NCI-H510A treated with DMSO at 0.1 percent for 48 hours (cell line): ENCODE measurements at regions not wholly inside any gene's neighbourhood (a gene's known extent, or its start where the extent isn't known, plus 50 kb on each side); places are given as distances from the start of the nearest gene placed in this dataset.
"Not testable (repeated sequence)": the region's sequence is repeated elsewhere in the genome, so short reads cannot be mapped to it uniquely, and the experiment has no call there.

Source experiments
- DNase-seq: peaks from one replicate; lab custom pipeline; 2025; lab: John Stamatoyannopoulos, UW

DNA sequence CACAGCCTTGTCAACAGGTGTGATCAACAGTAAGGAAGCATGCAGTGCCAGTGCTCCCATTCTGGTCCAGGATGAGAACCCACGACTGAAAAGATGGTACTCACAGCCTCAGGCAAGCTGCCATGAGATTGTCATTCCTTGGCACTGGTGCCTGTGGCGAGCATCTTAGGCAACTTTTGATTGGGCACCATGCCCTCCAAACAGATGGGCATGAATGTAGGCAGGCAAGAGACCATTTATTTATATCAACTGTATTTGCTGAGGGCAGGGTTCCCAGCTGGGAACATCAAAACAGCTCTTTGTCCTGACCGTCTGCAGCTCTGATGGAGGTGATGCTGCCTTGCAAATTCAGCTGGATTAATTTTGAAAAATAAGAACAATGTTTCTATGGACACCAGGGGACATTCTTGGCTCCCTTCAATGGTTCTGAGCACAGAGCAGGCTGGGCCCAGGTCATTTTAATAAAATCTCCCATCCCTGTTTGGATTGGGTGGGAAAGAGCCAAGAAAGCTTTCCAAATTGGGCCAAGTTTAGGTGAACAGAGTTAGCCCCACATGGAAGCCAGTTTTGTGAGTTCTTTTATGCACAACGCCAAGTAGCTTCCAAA, 522.5 kb downstream of the RMST start:
- no peak for DNase-seq

DNA sequence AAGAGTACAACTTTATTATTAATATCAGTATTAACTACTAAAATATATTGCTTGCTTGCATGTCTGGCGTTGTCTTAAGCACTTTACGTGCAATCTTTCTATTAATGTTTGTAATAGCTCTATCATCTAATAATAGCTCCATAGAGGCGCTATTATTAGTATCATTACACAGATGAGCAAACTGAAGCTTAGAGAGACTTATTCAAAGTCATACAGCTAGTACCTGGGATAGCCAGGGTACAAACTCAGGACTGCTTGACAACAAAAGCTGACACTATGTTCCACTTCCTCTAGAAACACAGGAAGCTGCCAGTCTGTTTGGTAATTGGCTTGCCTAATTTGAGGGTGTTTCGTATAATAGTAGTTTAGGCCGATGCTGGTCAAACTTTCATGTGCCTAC, 523.2 kb downstream of the RMST start:
- DNase-seq: no peak

GRCh38 chr12:97988588-97988987, 526.0 kb downstream of the RMST start:
- not testable (repeated sequence) for DNase-seq

GRCh38 chr12:97989366-97989940, 525.9 kb upstream of the TMPO start:
- DNase-seq: no peak

DNA sequence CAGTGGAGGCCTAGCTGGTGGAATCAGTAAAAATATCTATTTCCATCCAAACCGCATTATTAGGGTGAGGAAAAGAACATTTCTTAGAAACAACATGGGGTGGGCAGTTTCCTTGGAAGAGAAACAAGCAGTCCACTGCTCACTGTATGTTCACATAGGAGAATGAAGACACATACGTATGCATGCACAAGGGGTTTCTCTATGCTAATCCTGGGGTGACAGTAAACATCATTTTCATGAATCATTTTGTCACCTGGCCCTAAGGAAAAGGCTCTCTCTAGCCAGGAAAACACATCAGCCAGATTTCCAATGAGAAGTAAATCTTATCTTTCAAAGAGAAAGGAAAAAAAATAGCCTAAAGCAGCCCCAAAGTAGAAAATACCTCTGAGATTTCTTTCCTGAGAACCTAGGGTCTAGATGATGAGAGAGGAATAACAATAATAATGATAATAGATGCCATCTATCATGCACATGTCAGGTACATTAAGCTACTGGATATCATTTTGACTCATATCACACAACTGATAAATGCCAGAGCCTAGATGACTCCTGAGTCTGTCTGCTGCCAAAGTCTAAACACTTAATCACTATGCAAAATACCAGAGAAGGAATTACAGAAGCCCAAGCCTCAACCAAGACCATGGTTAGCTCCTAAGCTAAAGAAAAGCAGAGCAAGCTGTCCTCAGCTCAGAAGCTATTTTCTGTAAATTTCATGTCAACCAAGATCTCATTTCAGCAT, 520.5 kb upstream of the TMPO start:
- no peak for DNase-seq

DNA sequence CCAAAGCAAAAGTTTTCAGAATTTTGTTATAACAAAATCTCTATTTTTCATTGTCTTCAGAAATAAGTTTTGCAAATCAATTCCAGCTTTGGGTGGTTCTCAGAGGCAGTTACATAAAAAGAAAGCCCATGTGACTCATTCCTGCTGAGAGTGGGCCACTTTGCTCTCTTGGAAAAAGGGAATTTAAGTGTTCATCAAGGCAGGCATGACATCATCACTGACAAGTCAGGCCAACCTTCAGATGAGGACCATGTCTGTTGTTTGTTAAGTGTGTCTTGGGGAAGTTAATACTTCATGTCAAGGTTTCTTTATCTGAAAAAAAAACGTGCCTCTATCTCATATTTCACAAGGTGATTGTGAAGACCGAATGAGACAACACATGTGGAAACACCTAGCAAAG, 519.8 kb upstream of the TMPO start:
- no peak for DNase-seq

GRCh38 chr12:98001430-98001829, 514.0 kb upstream of the TMPO start:
- no peak for DNase-seq

DNA sequence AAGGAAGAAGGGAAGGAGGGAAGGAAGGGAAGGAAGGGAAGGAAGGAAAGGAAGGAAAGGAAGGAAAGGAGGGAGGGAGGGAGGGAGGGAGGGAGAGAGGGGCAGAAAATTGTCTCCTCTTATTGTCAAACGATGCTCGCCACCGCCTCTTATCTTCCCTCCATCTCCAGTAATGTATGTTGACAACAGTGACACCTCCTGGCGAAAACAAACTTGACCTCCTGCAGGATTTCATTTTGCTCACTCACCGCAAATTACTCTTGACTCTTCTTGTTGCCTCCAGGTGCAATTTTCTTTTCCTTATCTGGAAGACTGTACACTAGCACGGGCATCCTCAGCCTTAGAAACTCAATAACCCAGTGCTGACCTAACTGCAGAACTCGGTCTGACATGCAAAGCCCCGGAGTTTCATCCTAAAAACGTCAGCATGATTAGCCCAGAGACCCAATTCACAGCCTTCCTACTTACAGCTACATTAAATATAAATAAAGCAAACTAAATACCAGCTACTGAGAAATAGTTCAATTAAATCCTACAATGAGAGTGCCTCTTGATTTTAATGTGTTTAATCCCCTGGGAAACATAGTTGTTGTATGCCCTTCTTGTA, 512.4 kb upstream of the TMPO start:
- DNase-seq: peak; percentile 9

GRCh38 chr12:98007963-98008362, 507.4 kb upstream of the TMPO start:
- DNase-seq: no peak

DNA sequence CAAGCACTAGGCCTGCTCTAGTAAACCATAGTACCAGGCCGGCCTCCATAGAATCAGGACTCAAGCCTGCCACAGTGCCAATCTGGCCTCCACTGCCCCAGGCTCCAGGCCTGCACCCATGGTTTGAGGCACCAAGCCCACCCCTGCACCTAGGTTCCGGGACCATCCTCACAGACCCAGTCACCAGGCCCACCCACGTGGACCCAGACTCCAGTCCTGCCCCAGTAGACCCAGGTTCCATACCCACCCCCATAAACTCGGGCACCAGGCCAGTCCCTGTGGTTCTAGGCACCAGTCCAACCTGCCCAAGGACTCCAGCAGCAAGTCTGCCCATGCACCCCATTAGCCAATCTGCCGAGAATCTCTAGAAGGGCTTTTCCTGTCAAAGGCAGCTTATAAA, 501.8 kb upstream of the TMPO start:
- DNase-seq: no peak

GRCh38 chr12:98018836-98019235, 496.6 kb upstream of the TMPO start:
- no peak for DNase-seq

DNA sequence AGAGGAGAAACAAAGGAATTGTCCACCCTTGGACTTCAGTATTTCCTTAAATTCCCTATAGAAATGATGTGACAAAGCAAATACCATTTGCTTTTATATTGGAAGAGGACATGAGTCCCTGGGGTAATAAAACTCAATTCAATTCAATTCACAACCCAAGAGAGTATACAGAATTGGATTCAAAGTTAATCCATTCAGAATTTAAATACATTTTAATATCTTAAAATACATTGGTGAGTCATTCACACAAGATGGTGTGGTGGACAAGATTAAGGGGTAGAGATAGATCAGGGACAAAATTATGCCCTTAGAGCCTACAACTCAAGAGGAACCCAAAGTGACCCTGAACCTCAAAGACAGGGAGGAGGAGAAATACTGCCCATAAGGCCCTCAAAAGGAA, 495.0 kb upstream of the TMPO start:
- DNase-seq: no peak

GRCh38 chr12:98022961-98023360, 492.4 kb upstream of the TMPO start:
- DNase-seq: no peak

GRCh38 chr12:98037401-98038140, 477.8 kb upstream of the TMPO start:
- DNase-seq: no peak

GRCh38 chr12:98042668-98043067, 472.7 kb upstream of the TMPO start:
- DNase-seq: no peak

- DNase-seq: no peak
Observed at GRCh38 chr12:98045395-98045794, 470.0 kb upstream of the TMPO start.

DNA sequence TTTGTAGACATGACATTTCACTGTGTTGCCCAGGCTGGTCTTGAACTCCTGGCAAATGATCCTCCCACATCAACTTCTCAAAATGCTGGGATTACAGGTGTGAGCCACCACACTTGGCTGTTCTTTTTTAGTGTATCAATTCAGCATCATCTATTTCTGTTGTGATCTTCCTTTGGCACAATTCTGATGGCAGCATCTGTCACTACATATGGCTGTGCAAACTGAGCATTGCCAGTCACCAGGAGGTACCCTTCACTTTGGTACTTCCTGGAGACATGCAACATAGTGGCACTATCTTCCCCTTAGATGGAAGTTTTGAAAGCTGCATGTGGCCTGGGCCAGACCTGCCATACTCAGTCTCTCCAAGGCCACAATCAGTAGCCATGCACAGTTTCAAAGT, 467.1 kb upstream of the TMPO start:
- DNase-seq: no peak

DNA sequence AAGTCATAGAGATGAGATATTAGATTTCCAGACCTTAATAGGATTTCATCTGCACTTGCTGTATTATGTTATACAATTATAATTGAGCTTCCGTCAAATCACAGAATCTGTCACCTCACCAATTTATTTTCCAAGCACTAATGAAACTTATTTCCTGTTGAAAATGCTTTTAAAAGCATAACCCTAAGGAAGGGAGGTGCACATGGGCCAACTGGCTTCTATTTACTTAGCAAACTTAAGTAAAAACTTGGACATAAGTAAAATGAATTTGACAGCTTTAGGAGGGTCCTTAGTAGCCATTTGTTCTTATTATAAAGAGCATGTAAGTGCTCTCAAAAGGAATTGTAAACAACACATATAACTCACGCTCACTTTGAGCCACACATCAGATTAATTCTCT, 462.2 kb upstream of the TMPO start:
- peak; percentile 66 for DNase-seq

DNA sequence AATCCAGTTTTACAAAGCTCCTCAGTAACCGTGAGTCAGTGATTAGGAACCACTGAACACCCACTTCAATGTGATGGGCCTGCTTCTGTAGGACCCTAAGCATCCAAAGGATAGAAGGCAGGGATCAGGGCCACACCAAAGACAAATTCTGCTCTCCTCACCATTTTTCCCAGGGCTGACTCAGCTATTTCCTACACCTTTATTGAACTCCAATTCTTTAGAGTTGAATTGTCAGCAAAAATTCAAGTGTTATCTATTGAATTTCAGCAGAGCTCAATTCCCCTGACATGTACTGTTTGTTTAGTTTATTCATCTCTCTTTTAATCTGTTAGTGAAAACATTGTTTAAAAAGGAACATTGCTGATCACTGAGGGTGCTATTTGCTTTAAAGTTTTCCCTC, 457.7 kb upstream of the TMPO start:
- no peak for DNase-seq

DNA sequence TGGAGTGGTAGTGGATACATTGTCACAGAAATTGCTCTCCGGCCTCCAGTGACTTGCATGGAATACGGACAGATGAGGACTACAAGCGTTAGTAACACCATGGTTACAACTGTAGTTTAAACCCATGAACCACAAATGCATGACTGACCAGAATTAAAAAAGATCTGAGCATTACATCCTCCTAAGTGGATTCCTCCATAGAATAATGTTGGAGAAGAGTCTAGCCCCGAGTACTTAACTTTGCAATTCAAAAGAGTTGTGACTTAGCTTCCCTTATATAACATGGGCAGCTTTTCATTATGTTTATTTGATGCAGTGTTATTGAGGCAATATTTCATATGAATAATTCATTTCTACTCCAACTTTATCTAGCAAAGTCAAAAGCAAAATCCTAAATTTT, 457.2 kb upstream of the TMPO start:
- DNase-seq: no peak

GRCh38 chr12:98058838-98059237, 456.6 kb upstream of the TMPO start:
- DNase-seq: no peak

GRCh38 chr12:98059659-98060343, 455.6 kb upstream of the TMPO start:
- no peak for DNase-seq
